Liver (tissue), 8 donors: ENCODE measurements at regions not wholly inside any gene's neighbourhood (a gene's known extent, or its start where the extent isn't known, plus 50 kb on each side); places are given as distances from the start of the nearest gene placed in this dataset.

ENCODE experiments used
- DNase-seq: peaks from one replicate; pipeline ENCODE4 v3.0.0-alpha.2; 2017; ENCODE audit warnings: low spot score
- H3K27ac ChIP-seq, 2 donors: one replicate each; pipeline ENCODE4 v1.7.0; 2013; ENCODE audit warnings: inconsistent platforms in 2 of 2, low read length in 2 of 2, control low read depth in 1 of 2, low read depth in 1 of 2, mild to moderate bottlenecking in 1 of 2
- H3K27me3 ChIP-seq, 4 donors: one replicate each; pipeline versions ENCODE4 v1.6.1 to v1.7.0; 2013; ENCODE audit warnings: low read length in 3 of 4, inconsistent platforms in 1 of 4, mild to moderate bottlenecking in 1 of 4, moderate library complexity in 1 of 4; ENCODE audit not compliant: control insufficient read depth in 4 of 4, insufficient read depth in 4 of 4
- H3K36me3 ChIP-seq, 4 donors: one replicate each; pipeline versions ENCODE4 v1.6.1 to v1.7.0; 2013; ENCODE audit warnings: low read length in 3 of 4, mild to moderate bottlenecking in 3 of 4, low read depth in 1 of 4, moderate library complexity in 1 of 4; ENCODE audit not compliant: control insufficient read depth in 4 of 4, insufficient read depth in 3 of 4
- H3K4me1 ChIP-seq, 4 donors: one replicate each; pipeline versions ENCODE4 v1.6.1 to v1.7.0; 2013; ENCODE audit warnings: low read length in 3 of 4, mild to moderate bottlenecking in 3 of 4, moderate library complexity in 1 of 4; ENCODE audit not compliant: control insufficient read depth in 4 of 4, insufficient read depth in 4 of 4
- H3K4me3 ChIP-seq, 3 donors: one replicate each; pipeline versions ENCODE4 v1.6.1 to v1.7.0; 2013; ENCODE audit warnings: low read length in 3 of 3, control low read depth in 1 of 3, low read depth in 1 of 3, mild to moderate bottlenecking in 1 of 3
- H3K9ac ChIP-seq, 2 donors: one replicate each; pipeline ENCODE4 v1.7.0; 2013; ENCODE audit warnings: low read length in 2 of 2, mild to moderate bottlenecking in 2 of 2, moderate library complexity in 2 of 2, control low read depth in 1 of 2, low read depth in 1 of 2
- H3K9me3 ChIP-seq, 4 donors: one replicate each; pipeline versions ENCODE4 v1.6.1 to v1.7.0; 2013; ENCODE audit warnings: low read length in 3 of 4; ENCODE audit not compliant: control insufficient read depth in 4 of 4
- ATF3 ChIP-seq: IDR thresholded peaks from 2 replicates; pipeline ENCODE4 v1.6.1; 2016; ENCODE audit warnings: antibody characterized with exemption
- CTCF ChIP-seq: fragments of 150-350 bp; IDR thresholded peaks from 2 replicates; pipeline ENCODE4 v1.5.1; 2017; ENCODE audit warnings: improper control_type of control experiment, low read depth, low read length; ENCODE audit not compliant: missing input control
- EGR1 ChIP-seq, 2 donors: IDR thresholded peaks; 2 replicates each; pipeline ENCODE4 v1.6.1; 2016 to 2018; ENCODE audit warnings: antibody characterized with exemption in 2 of 2, low read depth in 2 of 2
- FOXA1 ChIP-seq: IDR thresholded peaks from 2 replicates; pipeline ENCODE4 v1.6.1; 2016; ENCODE audit warnings: antibody characterized with exemption
- FOXA2 ChIP-seq: IDR thresholded peaks from 2 replicates; pipeline ENCODE4 v1.6.1; 2016; ENCODE audit warnings: antibody characterized with exemption
- GABPA ChIP-seq, 2 donors: IDR thresholded peaks in 1 of 2; conservative IDR thresholded peaks in 1 of 2; 2 replicates each; pipeline ENCODE4 v1.6.1; 2016; ENCODE audit warnings: antibody characterized with exemption in 2 of 2, mild to moderate bottlenecking in 1 of 2, moderate library complexity in 1 of 2
- HNF4A ChIP-seq, 2 donors: conservative IDR thresholded peaks; 2 replicates each; pipeline ENCODE4 v1.6.1; 2016; ENCODE audit warnings: antibody characterized with exemption in 2 of 2, mild to moderate bottlenecking in 2 of 2
- HNF4G ChIP-seq: IDR thresholded peaks from 2 replicates; pipeline ENCODE4 v1.6.1; 2016; ENCODE audit warnings: antibody characterized with exemption
- JUND ChIP-seq, 2 donors: IDR thresholded peaks; 2 replicates each; pipeline ENCODE4 v1.6.1; 2016; ENCODE audit warnings: antibody characterized with exemption in 2 of 2
- NR2F2 ChIP-seq: IDR thresholded peaks from 2 replicates; pipeline ENCODE4 v1.6.1; 2016; ENCODE audit warnings: antibody characterized with exemption
- RAD21 ChIP-seq, 2 donors: IDR thresholded peaks; 2 replicates each; pipeline ENCODE4 v1.6.1; 2016; ENCODE audit warnings: antibody characterized with exemption in 2 of 2, mild to moderate bottlenecking in 2 of 2
- RXRA ChIP-seq, 2 donors: IDR thresholded peaks; 2 replicates each; pipeline ENCODE4 v1.6.1; 2017 to 2018; ENCODE audit warnings: antibody characterized with exemption in 2 of 2, mild to moderate bottlenecking in 1 of 2
- SP1 ChIP-seq: IDR thresholded peaks from 2 replicates; pipeline ENCODE4 v1.6.1; 2018; ENCODE audit warnings: antibody characterized with exemption, mild to moderate bottlenecking
- TAF1 ChIP-seq: conservative IDR thresholded peaks from 2 replicates; pipeline ENCODE4 v1.6.1; 2016; ENCODE audit warnings: antibody characterized with exemption, mild to moderate bottlenecking
- YY1 ChIP-seq: IDR thresholded peaks from 2 replicates; pipeline ENCODE4 v1.6.1; 2016; ENCODE audit warnings: antibody characterized with exemption, mild to moderate bottlenecking
- ZBTB33 ChIP-seq: IDR thresholded peaks from 2 replicates; pipeline ENCODE4 v1.6.1; 2016; ENCODE audit warnings: antibody characterized with exemption
- WGBS: extraction: QIAGEN DNeasy Blood & Tissue Kit; methylation state at CpG from one replicate; pipeline ENCODE4 v1.1.7; 2013; 5-methylcytosine and 5-hydroxymethylcytosine counted together
- TF ChIP-seq, protein P1 (sequence below): IDR thresholded peaks from 2 replicates; pipeline ENCODE4 v1.6.1; 2016; ENCODE audit warnings: antibody characterized with exemption
- donor health status: healthy.
- donor health status: healthy.
- donor health status: healthy.
- donor health status: healthy.
- donor health status: healthy.

- TF ChIP-seq, protein P1, sequence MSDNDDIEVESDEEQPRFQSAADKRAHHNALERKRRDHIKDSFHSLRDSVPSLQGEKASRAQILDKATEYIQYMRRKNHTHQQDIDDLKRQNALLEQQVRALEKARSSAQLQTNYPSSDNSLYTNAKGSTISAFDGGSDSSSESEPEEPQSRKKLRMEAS, result no peak
- TF ChIP-seq HNF4G (no peak), GABPA (IDR thresholded peaks at IDR 0.05 in 1 of 2, conservative IDR thresholded peaks at IDR 0.05 in 1 of 2) (no peak)
These were observed 286.6 kb upstream of the IZUMO3 start (continued) for GRCh38 chr9:24832307-24832706.

DNA sequence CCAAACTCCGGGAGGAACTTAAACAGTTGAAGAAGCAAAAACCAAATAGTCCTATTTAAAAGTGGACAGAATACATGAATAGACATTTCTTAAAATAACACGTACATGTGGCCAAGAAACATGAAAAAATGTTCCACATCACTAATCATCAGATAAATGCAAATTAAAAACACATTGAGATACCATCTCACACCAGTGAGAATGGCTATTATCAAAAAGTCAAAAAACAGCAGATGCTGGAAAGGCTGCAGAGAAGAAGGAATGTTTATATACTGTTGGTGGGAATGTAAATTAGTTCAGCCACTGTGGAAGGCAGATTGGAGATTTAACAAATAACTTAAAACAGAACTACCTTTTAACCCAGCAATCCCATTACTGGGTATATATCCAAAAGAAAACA is 283.0 kb upstream of the IZUMO3 start:
- DNase-seq, result no peak
- Histone ChIP-seq H3K27me3 (no peaks in the 10 kb centered on the region), H3K36me3 (no peaks in the 10 kb centered on the region), H3K9ac (no peak overlapping the region), H3K9me3 (no peaks in the 10 kb centered on the region), H3K27ac (no peak overlapping the region), H3K4me3 (no peak overlapping the region), H3K4me1 (no peaks in the 10 kb centered on the region)
- 73% methylated on average over 2 of the region's 2 CpGs for WGBS
- TF ChIP-seq EGR1 (IDR thresholded peaks at IDR 0.05; ENCODE audit: low read depth in 2 of 2), result no peak

- no peak overlapping the region for H3K9ac ChIP-seq
- no peaks in the 10 kb centered on the region for H3K9me3 ChIP-seq
- DNase-seq, result no peak
- no peak overlapping the region for H3K27ac ChIP-seq
- H3K27me3 ChIP-seq, result no peaks in the 10 kb centered on the region
- no peak overlapping the region for H3K4me3 ChIP-seq
- TF ChIP-seq ATF3 (no peak), JUND (IDR thresholded peaks at IDR 0.05) (no peak), ZBTB33 (no peak), GABPA (IDR thresholded peaks at IDR 0.05 in 1 of 2, conservative IDR thresholded peaks at IDR 0.05 in 1 of 2) (no peak), SP1 (no peak), RXRA (IDR thresholded peaks at IDR 0.05) (no peak), EGR1 (IDR thresholded peaks at IDR 0.05; ENCODE audit: low read depth in 2 of 2) (no peak), CTCF (no peak), FOXA2 (no peak), NR2F2 (no peak), FOXA1 (no peak), TAF1 (no peak), YY1 (no peak), HNF4G (no peak), HNF4A (conservative IDR thresholded peaks at IDR 0.05) (no peak), RAD21 (IDR thresholded peaks at IDR 0.05) (no peak)
- TF ChIP-seq, protein P1, result no peak
- no peaks in the 10 kb centered on the region for H3K4me1 ChIP-seq
- H3K36me3 ChIP-seq, result no peaks in the 10 kb centered on the region
These were observed 278.9 kb upstream of the IZUMO3 start for GRCh38 chr9:24824607-24825006.
